Parathyroid adenoma (tissue), 2 donors: ENCODE measurements at regions not wholly inside any gene's neighbourhood (a gene's known extent, or its start where the extent isn't known, plus 50 kb on each side); places are given as distances from the start of the nearest gene placed in this dataset.

Source experiments
- H2AFZ ChIP-seq: fragments of 300-600 bp; sonication (generic); one replicate; pipeline ENCODE4 v1.7.0; 2017; ENCODE audit warnings: antibody characterized with exemption, mild to moderate bottlenecking
- H3K27ac ChIP-seq: fragments of 300-600 bp; sonication (generic); one replicate; pipeline ENCODE4 v1.7.0; 2017
- H3K27me3 ChIP-seq: fragments of 300-600 bp; sonication (generic); one replicate; pipeline ENCODE4 v1.7.0; 2017; ENCODE audit warnings: low read length; ENCODE audit not compliant: control insufficient read depth, insufficient read depth
- H3K36me3 ChIP-seq: fragments of 300-600 bp; sonication (generic); one replicate; pipeline ENCODE4 v1.7.0; 2017; ENCODE audit warnings: low read length; ENCODE audit not compliant: control insufficient read depth, insufficient read depth
- H3K4me1 ChIP-seq: fragments of 300-600 bp; sonication (generic); one replicate; pipeline ENCODE4 v1.7.0; 2017; ENCODE audit warnings: control low read depth
- H3K4me2 ChIP-seq: fragments of 300-600 bp; sonication (generic); one replicate; pipeline ENCODE4 v1.7.0; 2017; ENCODE audit warnings: low read length
- H3K4me3 ChIP-seq: fragments of 300-600 bp; sonication (generic); one replicate; pipeline ENCODE4 v1.7.0; 2017; ENCODE audit warnings: low read depth, low read length
- H3K79me2 ChIP-seq: fragments of 300-600 bp; sonication (generic); one replicate; pipeline ENCODE4 v1.7.0; 2017; ENCODE audit warnings: control low read depth
- H3K9ac ChIP-seq: fragments of 300-600 bp; sonication (generic); one replicate; pipeline ENCODE4 v1.7.0; 2017; ENCODE audit warnings: mild to moderate bottlenecking
- H3K9me3 ChIP-seq: fragments of 300-600 bp; sonication (generic); one replicate; pipeline ENCODE4 v1.7.0; 2017; ENCODE audit warnings: low read length; ENCODE audit not compliant: control insufficient read depth
- CTCF ChIP-seq: fragments of 300-600 bp; sonication (generic); IDR thresholded peaks from one replicate; pipeline ENCODE4 v1.7.0; 2017; ENCODE audit warnings: antibody characterized with exemption, mild to moderate bottlenecking
- donor health status: primary hyperparathyroidism.

- no peak overlapping the region for H2AFZ ChIP-seq
- no peak for TF ChIP-seq CTCF
- H3K9ac ChIP-seq: no peak overlapping the region
- no peak overlapping the region for H3K4me2 ChIP-seq
- no peaks in the 10 kb centered on the region for H3K27me3 ChIP-seq
- no peaks in the 10 kb centered on the region for H3K79me2 ChIP-seq
- no peak overlapping the region for H3K27ac ChIP-seq
- H3K4me3 ChIP-seq: no peak overlapping the region
- no peaks in the 10 kb centered on the region for H3K4me1 ChIP-seq
- no peaks in the 10 kb centered on the region for H3K36me3 ChIP-seq
- no peaks in the 10 kb centered on the region for H3K9me3 ChIP-seq
These were observed 141.1 kb downstream of the TLR5 start for GRCh38 chr1:223001653-223002634.

GRCh38 chr1:223003549-223003948 lies 139.5 kb downstream of the TLR5 start:
- Histone ChIP-seq H2AFZ (no peak overlapping the region), H3K79me2 (no peaks in the 10 kb centered on the region), H3K4me3 (no peak overlapping the region), H3K9ac (no peak overlapping the region), H3K27me3 (no peaks in the 10 kb centered on the region), H3K36me3 (no peaks in the 10 kb centered on the region), H3K27ac (no peak overlapping the region), H3K4me2 (no peak overlapping the region), H3K4me1 (peaks cover 4% of the 10 kb centered on the region), H3K9me3 (no peaks in the 10 kb centered on the region)
- no peak for TF ChIP-seq CTCF

GRCh38 chr1:223006371-223006770 lies 136.7 kb downstream of the TLR5 start:
- peaks cover 4% of the 10 kb centered on the region for H3K4me1 ChIP-seq
- no peaks in the 10 kb centered on the region for H3K79me2 ChIP-seq
- no peak overlapping the region for H3K4me2 ChIP-seq
- H3K36me3 ChIP-seq: no peaks in the 10 kb centered on the region
- H3K9me3 ChIP-seq: no peaks in the 10 kb centered on the region
- no peak for TF ChIP-seq CTCF
- H3K9ac ChIP-seq: no peak overlapping the region
- H3K4me3 ChIP-seq: no peak overlapping the region
- no peak overlapping the region for H3K27ac ChIP-seq
- H3K27me3 ChIP-seq: no peaks in the 10 kb centered on the region
- H2AFZ ChIP-seq: no peak overlapping the region

GRCh38 chr1:223006917-223007648 lies 136.0 kb downstream of the TLR5 start:
- no peak overlapping the region for H3K4me3 ChIP-seq
- H2AFZ ChIP-seq: peak overlapping the region; percentile 34
- H3K36me3 ChIP-seq: no peaks in the 10 kb centered on the region
- H3K79me2 ChIP-seq: no peaks in the 10 kb centered on the region
- peak overlapping the region; percentile 15 for H3K4me2 ChIP-seq
- peak overlapping the region; percentile 13 for H3K27ac ChIP-seq
- H3K9me3 ChIP-seq: no peaks in the 10 kb centered on the region
- TF ChIP-seq CTCF: no peak
- no peaks in the 10 kb centered on the region for H3K27me3 ChIP-seq
- no peak overlapping the region for H3K9ac ChIP-seq
- H3K4me1 ChIP-seq: peaks cover 4% of the 10 kb centered on the region
